ENCODE measurements at regions not wholly inside any gene's neighbourhood (a gene's known extent, or its start where the extent isn't known, plus 50 kb on each side); places are given as distances from the start of the nearest gene placed in this dataset.

DNA sequence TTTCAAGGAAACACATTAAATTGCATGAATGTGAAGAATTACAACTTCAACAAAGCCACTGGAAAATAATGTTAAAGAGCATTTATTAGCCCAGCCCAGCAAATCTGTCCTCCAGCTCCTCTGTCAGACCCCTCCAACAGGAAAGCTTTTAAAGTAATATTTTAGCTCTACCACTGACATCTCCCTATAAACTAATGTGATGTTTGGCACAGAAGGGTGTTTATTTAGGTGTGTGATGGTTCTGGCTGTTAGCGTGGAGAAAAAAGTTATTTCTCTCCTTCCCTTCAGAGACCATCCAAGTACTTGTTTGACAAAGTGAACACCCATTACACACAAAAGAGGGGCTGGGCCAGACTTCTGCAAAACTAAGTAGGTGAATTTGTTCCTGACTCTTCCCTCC, 111.9 kb upstream of the TARS1 start:
- TF ChIP-seq, protein P1, sequence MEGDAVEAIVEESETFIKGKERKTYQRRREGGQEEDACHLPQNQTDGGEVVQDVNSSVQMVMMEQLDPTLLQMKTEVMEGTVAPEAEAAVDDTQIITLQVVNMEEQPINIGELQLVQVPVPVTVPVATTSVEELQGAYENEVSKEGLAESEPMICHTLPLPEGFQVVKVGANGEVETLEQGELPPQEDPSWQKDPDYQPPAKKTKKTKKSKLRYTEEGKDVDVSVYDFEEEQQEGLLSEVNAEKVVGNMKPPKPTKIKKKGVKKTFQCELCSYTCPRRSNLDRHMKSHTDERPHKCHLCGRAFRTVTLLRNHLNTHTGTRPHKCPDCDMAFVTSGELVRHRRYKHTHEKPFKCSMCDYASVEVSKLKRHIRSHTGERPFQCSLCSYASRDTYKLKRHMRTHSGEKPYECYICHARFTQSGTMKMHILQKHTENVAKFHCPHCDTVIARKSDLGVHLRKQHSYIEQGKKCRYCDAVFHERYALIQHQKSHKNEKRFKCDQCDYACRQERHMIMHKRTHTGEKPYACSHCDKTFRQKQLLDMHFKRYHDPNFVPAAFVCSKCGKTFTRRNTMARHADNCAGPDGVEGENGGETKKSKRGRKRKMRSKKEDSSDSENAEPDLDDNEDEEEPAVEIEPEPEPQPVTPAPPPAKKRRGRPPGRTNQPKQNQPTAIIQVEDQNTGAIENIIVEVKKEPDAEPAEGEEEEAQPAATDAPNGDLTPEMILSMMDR (IDR thresholded peaks at IDR 0.05) = no peak
- no peak for TF ChIP-seq POLR2A (IDR thresholded peaks at IDR 0.05)
- no peak for TF ChIP-seq EP300 (IDR thresholded peaks at IDR 0.05)

All from suprapubic skin (tissue), 3 donors.